ENCODE measurements at regions not wholly inside any gene's neighbourhood (a gene's known extent, or its start where the extent isn't known, plus 50 kb on each side); places are given as distances from the start of the nearest gene placed in this dataset.

DNA sequence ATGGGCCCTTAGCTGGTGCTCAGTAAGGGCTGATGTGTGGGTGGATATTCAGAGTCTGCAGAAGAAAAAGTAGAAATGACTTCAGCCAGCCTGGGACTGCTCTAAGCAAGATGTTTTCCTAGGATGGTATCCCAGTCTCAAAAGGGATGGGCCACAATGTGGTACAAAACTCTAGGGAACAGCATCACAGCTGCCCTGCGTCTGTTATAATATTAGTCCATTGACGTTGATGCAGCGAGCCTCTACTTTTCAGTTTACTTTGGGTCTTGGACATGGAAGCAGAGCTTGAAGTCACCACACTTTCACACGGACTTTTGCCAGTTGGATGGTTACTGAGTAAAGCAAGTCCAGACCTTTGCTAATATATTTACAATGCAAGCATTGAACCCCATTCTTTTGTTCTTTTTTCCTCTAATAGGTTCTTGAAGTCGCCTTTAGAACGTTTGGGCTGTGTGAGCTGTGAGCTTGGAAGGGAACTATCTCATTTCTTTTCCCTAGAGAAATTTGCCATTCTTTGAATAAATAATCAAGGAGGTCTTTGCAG, 105.7 kb downstream of the RDH14 start:
- ATAC-seq (replicated peaks) = no peak
- Mint-ChIP-seq H3K36me3 (ENCODE audit: insufficient read depth) (no peaks in the 10 kb centered on the region), H3K9me3 (no peaks in the 10 kb centered on the region), H3K4me1 (ENCODE audit: low read depth in 2 of 2) (no peaks in the 10 kb centered on the region), H3K27ac (no peak overlapping the region), H3K4me3 (no peak overlapping the region), H3K27me3 (peaks cover 23 to 26% of the 10 kb centered on the region in 2 donors)
- DNase-seq = no peak

- Mint-ChIP-seq H3K9me3 (no peaks in the 10 kb centered on the region), H3K27ac (no peak overlapping the region), H3K27me3 (peaks cover 26 to 31% of the 10 kb centered on the region in 2 donors), H3K4me1 (ENCODE audit: low read depth in 2 of 2) (no peaks in the 10 kb centered on the region), H3K36me3 (ENCODE audit: insufficient read depth) (no peaks in the 10 kb centered on the region), H3K4me3 (no peak overlapping the region)
- ATAC-seq (replicated peaks) (no peak), DNase-seq (no peak)
These were observed 113.7 kb downstream of the RDH14 start for GRCh38 chr2:18446715-18447114.

- H3K4me3 Mint-ChIP-seq = no peak overlapping the region
- ATAC-seq (replicated peaks) (no peak), DNase-seq (no peak)
- no peaks in the 10 kb centered on the region for H3K36me3 Mint-ChIP-seq (ENCODE audit: insufficient read depth)
- no peaks in the 10 kb centered on the region for H3K9me3 Mint-ChIP-seq
- no peaks in the 10 kb centered on the region for H3K4me1 Mint-ChIP-seq (ENCODE audit: low read depth in 2 of 2)
- H3K27ac Mint-ChIP-seq = no peak overlapping the region
- peaks cover 29 to 31% of the 10 kb centered on the region in 2 donors for H3K27me3 Mint-ChIP-seq
These were observed 114.8 kb downstream of the RDH14 start for GRCh38 chr2:18445433-18446320.

GRCh38 chr2:18444806-18445205, 115.6 kb downstream of the RDH14 start:
- H3K4me1 Mint-ChIP-seq (ENCODE audit: low read depth in 2 of 2) = no peaks in the 10 kb centered on the region
- H3K27ac Mint-ChIP-seq = no peak overlapping the region
- DNase-seq (no peak), ATAC-seq (replicated peaks) (no peak)
- no peaks in the 10 kb centered on the region for H3K36me3 Mint-ChIP-seq (ENCODE audit: insufficient read depth)
- no peaks in the 10 kb centered on the region for H3K9me3 Mint-ChIP-seq
- peaks cover 32 to 39% of the 10 kb centered on the region in 2 donors for H3K27me3 Mint-ChIP-seq
- no peak overlapping the region for H3K4me3 Mint-ChIP-seq

GRCh38 chr2:18441583-18441982, 118.9 kb downstream of the RDH14 start:
- DNase-seq (no peak), ATAC-seq (replicated peaks) (no peak)
- H3K4me1 Mint-ChIP-seq (ENCODE audit: low read depth in 2 of 2) = no peaks in the 10 kb centered on the region
- H3K4me3 Mint-ChIP-seq = no peak overlapping the region
- H3K36me3 Mint-ChIP-seq (ENCODE audit: insufficient read depth) = no peaks in the 10 kb centered on the region
- H3K27me3 Mint-ChIP-seq = peaks cover 29 to 44% of the 10 kb centered on the region in 2 donors
- H3K9me3 Mint-ChIP-seq = no peaks in the 10 kb centered on the region
- H3K27ac Mint-ChIP-seq = no peak overlapping the region

DNA sequence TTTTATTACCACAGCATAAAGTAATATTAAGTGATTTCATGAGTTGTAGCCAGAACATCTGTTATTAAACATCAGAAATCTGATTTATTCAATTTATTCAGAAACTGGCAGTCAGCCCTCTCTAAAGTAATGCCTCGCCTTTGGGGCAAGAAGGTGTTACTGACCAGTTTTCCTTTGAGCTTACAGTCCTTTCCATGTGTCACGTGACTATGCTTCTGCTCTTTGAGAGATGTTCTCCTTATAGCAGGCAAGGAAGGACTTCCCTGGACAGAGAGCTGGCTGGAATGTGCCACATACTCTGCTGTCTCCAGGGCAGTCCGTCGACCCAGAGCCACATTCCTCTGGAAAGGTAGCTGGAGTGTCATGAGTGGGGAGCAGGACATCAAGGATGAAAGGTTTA, 119.7 kb downstream of the RDH14 start:
- Mint-ChIP-seq H3K4me1 (ENCODE audit: low read depth in 2 of 2) (no peaks in the 10 kb centered on the region), H3K27me3 (peaks cover 26 to 46% of the 10 kb centered on the region in 2 donors), H3K36me3 (ENCODE audit: insufficient read depth) (no peaks in the 10 kb centered on the region)

DNA sequence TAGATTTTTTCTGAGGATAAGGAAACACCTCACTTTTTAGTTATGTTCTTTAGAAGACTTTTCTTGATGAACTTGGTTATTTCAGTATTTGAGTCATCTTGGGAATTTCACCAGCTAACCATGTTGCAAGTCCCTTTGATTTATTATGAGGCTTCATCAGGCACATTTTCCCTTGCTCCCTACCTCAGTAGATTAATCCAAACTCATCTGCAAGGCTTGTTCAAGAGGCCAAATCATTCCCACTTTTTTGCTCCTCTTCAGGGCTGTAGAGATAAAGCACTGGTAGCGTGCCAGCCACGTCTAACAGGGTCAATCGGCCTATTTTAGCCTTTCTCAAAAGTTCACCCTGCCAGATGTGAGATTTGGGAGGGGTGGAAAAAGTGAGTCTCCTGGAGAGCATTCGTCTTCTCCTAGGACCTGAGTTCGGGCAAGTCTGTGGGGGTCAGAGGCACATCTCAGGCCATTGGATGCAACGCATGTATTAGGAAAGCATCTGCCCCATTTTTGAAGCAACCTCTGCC, 120.3 kb downstream of the RDH14 start:
- H3K4me3 Mint-ChIP-seq = no peak overlapping the region
- H3K27me3 Mint-ChIP-seq = peaks cover 26 to 46% of the 10 kb centered on the region in 2 donors
- no peaks in the 10 kb centered on the region for H3K9me3 Mint-ChIP-seq
- no peak for ATAC-seq (replicated peaks)
- no peak for DNase-seq
- no peaks in the 10 kb centered on the region for H3K4me1 Mint-ChIP-seq (ENCODE audit: low read depth in 2 of 2)
- no peaks in the 10 kb centered on the region for H3K36me3 Mint-ChIP-seq (ENCODE audit: insufficient read depth)
- H3K27ac Mint-ChIP-seq = no peak overlapping the region

More for the DNA sequence above, 119.7 kb downstream of the RDH14 start:
- Mint-ChIP-seq H3K9me3 (no peaks in the 10 kb centered on the region), H3K4me3 (no peak overlapping the region), H3K27ac (no peak overlapping the region)
- ATAC-seq (replicated peaks) (no peak), DNase-seq (no peak)

DNA sequence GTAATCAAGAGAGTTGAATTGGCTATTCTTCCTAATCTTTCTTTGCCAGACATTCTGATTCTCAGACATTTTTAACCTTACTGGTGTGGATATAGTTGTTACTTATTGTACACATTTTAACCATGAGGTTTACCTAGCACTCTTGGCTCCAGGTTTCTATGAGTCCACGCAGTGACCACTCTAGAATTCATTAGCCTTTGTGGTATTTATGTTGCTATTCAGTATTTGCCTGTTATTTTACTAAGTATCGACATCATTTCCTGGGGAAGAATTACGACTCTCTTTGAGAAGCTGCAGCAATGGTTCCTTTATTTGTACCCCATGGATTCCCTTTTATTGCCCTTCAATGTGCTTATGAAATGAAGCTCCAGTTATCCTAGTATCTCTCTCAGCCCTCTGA, 120.7 kb downstream of the RDH14 start:
- Mint-ChIP-seq H3K36me3 (ENCODE audit: insufficient read depth) (no peaks in the 10 kb centered on the region), H3K27me3 (peaks cover 26 to 46% of the 10 kb centered on the region in 2 donors), H3K4me3 (no peak overlapping the region), H3K9me3 (no peaks in the 10 kb centered on the region), H3K27ac (no peak overlapping the region), H3K4me1 (ENCODE audit: low read depth in 2 of 2) (no peaks in the 10 kb centered on the region)
- ATAC-seq (replicated peaks) (no peak), DNase-seq (no peak)

DNA sequence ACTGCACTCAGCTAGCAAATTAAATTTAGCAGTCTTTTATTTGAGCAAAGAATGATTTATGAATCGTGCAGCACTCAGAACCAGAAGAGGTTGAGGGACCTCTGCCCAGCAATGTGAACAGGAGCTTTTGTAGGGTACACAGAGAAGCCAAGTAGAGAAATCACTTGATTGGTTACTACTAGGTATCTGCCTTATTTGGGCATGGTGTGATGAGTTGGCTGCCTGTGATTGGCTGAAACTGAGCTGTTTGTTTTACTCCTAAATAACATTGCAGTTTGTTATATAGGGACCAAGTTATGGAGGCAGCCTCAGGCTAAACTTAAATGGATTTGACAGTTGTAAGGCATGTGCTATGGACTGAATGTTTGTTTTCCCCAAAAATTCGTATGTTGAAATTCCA, 122.5 kb downstream of the RDH14 start:
- H3K4me1 Mint-ChIP-seq (ENCODE audit: low read depth in 2 of 2) = no peaks in the 10 kb centered on the region
- no peak overlapping the region for H3K4me3 Mint-ChIP-seq
- peaks cover 23 to 44% of the 10 kb centered on the region in 2 donors for H3K27me3 Mint-ChIP-seq
- no peaks in the 10 kb centered on the region for H3K36me3 Mint-ChIP-seq (ENCODE audit: insufficient read depth)
- DNase-seq (no peak), ATAC-seq (replicated peaks) (no peak)
- no peaks in the 10 kb centered on the region for H3K9me3 Mint-ChIP-seq
- no peak overlapping the region for H3K27ac Mint-ChIP-seq

GRCh38 chr2:18436503-18437005, 123.9 kb downstream of the RDH14 start:
- Mint-ChIP-seq H3K4me3 (no peak overlapping the region), H3K27ac (no peak overlapping the region), H3K9me3 (no peaks in the 10 kb centered on the region), H3K4me1 (ENCODE audit: low read depth in 2 of 2) (no peaks in the 10 kb centered on the region), H3K36me3 (ENCODE audit: insufficient read depth) (no peaks in the 10 kb centered on the region), H3K27me3 (peaks cover 12 to 40% of the 10 kb centered on the region in 2 donors)
- DNase-seq (no peak), ATAC-seq (replicated peaks) (no peak)

GRCh38 chr2:18435426-18436037, 124.9 kb downstream of the RDH14 start:
- no peak overlapping the region for H3K4me3 Mint-ChIP-seq
- H3K36me3 Mint-ChIP-seq (ENCODE audit: insufficient read depth) = no peaks in the 10 kb centered on the region
- no peaks in the 10 kb centered on the region for H3K4me1 Mint-ChIP-seq (ENCODE audit: low read depth in 2 of 2)
- H3K27me3 Mint-ChIP-seq = peaks cover 16 to 31% of the 10 kb centered on the region in 2 donors
- no peak overlapping the region for H3K27ac Mint-ChIP-seq
- no peaks in the 10 kb centered on the region for H3K9me3 Mint-ChIP-seq
- DNase-seq = peak in 1 of 3 experiments; percentile 1
- ATAC-seq (replicated peaks) = no peak

GRCh38 chr2:18433872-18434271, 126.6 kb downstream of the RDH14 start:
- DNase-seq (no peak), ATAC-seq (replicated peaks) (no peak)
- H3K4me3 Mint-ChIP-seq = no peak overlapping the region
- H3K27me3 Mint-ChIP-seq = peaks cover 18 to 24% of the 10 kb centered on the region in 2 donors
- no peak overlapping the region for H3K27ac Mint-ChIP-seq
- no peaks in the 10 kb centered on the region for H3K9me3 Mint-ChIP-seq
- no peaks in the 10 kb centered on the region for H3K36me3 Mint-ChIP-seq (ENCODE audit: insufficient read depth)
- H3K4me1 Mint-ChIP-seq (ENCODE audit: low read depth in 2 of 2) = no peaks in the 10 kb centered on the region

GRCh38 chr2:18432999-18433398, 127.5 kb downstream of the RDH14 start:
- H3K36me3 Mint-ChIP-seq (ENCODE audit: insufficient read depth) = no peaks in the 10 kb centered on the region
- H3K4me3 Mint-ChIP-seq = no peak overlapping the region
- peaks cover 18 to 24% of the 10 kb centered on the region in 2 donors for H3K27me3 Mint-ChIP-seq
- no peaks in the 10 kb centered on the region for H3K4me1 Mint-ChIP-seq (ENCODE audit: low read depth in 2 of 2)
- no peak overlapping the region for H3K27ac Mint-ChIP-seq
- DNase-seq = no peak
- ATAC-seq (replicated peaks) = no peak
- no peaks in the 10 kb centered on the region for H3K9me3 Mint-ChIP-seq

All from effector memory CD8-positive, alpha-beta T cell (primary cell).